HG03460 (cell line): ENCODE measurements at regions not wholly inside any gene's neighbourhood (a gene's known extent, or its start where the extent isn't known, plus 50 kb on each side); places are given as distances from the start of the nearest gene placed in this dataset.
"Not testable (repeated sequence)": the region's sequence is repeated elsewhere in the genome, so short reads cannot be mapped to it uniquely, and the experiment has no call there.

Experiments
- ATAC-seq: cut with Tn5 transposase; IDR thresholded peaks from one replicate; pipeline ENCODE4 v1.9.1; 2021; ENCODE audit not compliant: unreplicated experiment

GRCh38 chrX:40996886-40997530 is 88.2 kb upstream of the USP9X start:
- ATAC-seq, result no peak

GRCh38 chrX:40998123-40998522 is 87.1 kb upstream of the USP9X start:
- ATAC-seq, result no peak

- no peak for ATAC-seq
Observed at GRCh38 chrX:41001327-41001726, 83.9 kb upstream of the USP9X start.

GRCh38 chrX:41002026-41002425 is 83.2 kb upstream of the USP9X start:
- ATAC-seq, result no peak

- ATAC-seq, result no peak
Observed at GRCh38 chrX:41003506-41004270, 81.6 kb upstream of the USP9X start.

- ATAC-seq, result no peak
Observed at GRCh38 chrX:41005445-41005992, 79.7 kb upstream of the USP9X start.

GRCh38 chrX:41009850-41010846 is 75.1 kb upstream of the USP9X start:
- ATAC-seq, result no peak

GRCh38 chrX:41014776-41015360 is 70.4 kb upstream of the USP9X start:
- ATAC-seq, result no peak

- not testable (repeated sequence) for ATAC-seq
Observed at GRCh38 chrX:41017785-41018184, 67.5 kb upstream of the USP9X start.

- not testable (repeated sequence) for ATAC-seq
Observed at GRCh38 chrX:41018391-41019040, 66.7 kb upstream of the USP9X start.

- no peak for ATAC-seq
Observed at GRCh38 chrX:41019041-41019392, 66.2 kb upstream of the USP9X start.

GRCh38 chrX:41022566-41022965 is 62.7 kb upstream of the USP9X start:
- ATAC-seq, result no peak

- ATAC-seq, result no peak
Observed at GRCh38 chrX:41023098-41023497, 62.1 kb upstream of the USP9X start.

GRCh38 chrX:41024335-41024734 is 60.9 kb upstream of the USP9X start:
- not testable (repeated sequence) for ATAC-seq

GRCh38 chrX:41024755-41025154 is 60.5 kb upstream of the USP9X start:
- no peak for ATAC-seq

- ATAC-seq, result no peak
Observed at GRCh38 chrX:41025926-41026701, 59.1 kb upstream of the USP9X start.

- no peak for ATAC-seq
Observed at GRCh38 chrX:41026702-41027078, 58.6 kb upstream of the USP9X start.

GRCh38 chrX:41029332-41029731 is 55.9 kb upstream of the USP9X start:
- ATAC-seq, result no peak

GRCh38 chrX:41031256-41031967 is 53.8 kb upstream of the USP9X start:
- no peak for ATAC-seq
